LoVo (cell line): ENCODE measurements at regions not wholly inside any gene's neighbourhood (a gene's known extent, or its start where the extent isn't known, plus 50 kb on each side); places are given as distances from the start of the nearest gene placed in this dataset.

ENCODE experiments used
- DNase-seq: peaks from one replicate; pipeline ENCODE4 v3.0.0-alpha.2; 2016; ENCODE audit warnings: low spot score

DNA sequence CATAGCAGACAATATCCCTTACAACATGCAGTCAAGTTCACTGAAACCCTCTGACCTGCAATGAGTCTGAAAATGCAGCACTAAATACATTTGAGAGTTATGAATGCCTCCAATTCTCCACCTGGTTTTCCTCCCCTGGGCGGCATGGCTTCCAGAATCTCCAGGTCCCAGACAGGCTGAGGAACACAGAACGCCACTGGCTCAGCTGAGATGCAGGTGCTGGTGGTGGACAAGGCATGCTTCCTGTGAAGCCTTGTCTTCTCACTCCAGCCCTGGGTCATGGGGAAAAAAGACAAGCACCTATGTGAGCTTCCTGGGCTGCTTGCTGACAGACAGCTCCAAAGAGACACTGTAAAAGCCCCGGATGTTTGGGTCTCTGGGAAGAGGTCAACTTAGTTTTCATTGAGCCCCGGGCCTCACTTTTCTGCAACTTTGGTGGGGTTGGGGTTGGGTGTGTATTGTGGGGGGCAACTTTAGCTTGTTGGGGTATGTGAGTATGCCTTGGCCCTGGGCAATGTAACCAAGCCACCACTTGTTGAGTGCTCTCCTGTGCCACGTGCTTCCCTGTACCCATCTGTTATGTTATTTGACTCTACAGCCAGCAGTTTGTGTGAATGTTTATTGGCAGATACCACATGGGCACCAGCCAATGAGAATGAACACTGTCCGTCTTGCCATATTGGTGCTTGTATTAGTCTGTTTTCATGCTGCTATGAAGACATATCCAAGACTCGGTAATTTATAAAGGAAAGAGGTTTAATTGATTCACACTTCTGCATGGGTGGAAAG, 127.8 kb downstream of the EMX2 start:
- no peak for DNase-seq

DNA sequence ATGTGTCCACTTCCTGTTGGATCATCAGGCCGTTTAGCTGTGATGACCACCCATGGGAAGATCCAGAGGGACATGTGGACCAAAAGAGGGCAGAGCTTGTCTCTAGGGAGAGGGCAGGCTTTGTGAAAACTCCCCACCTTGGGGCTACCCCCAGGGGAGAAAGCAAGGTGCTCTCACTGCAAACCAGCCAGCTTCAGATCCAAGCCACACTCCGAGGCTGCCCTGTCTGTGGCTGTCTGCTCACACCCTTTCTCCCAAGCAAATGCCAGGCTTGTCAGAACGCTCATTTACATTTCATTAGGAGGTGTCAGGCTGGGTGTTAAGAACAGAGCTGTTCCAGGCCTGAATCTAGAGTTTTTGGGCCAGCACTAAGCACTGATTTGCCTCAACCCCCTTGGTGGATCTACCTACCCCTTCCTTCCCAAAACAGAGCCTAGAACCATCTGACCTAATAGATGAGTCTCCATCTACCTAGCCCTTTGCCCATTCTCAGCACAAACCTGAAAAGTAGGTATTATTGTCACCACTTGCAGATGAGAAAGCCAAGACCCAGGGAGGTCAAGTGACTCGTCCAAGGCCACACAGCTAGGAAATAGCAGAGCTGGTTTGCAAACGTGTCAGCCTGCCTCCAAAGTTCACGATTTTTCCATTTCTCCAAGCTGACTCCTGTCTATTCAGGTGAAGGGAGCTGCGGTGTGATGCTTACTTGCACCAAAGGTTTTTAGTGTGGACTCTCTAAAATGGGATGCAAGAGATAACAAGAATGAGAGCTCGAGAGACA, 130.9 kb downstream of the EMX2 start:
- no peak for DNase-seq

GRCh38 chr10:117674201-117674600, 131.7 kb downstream of the EMX2 start:
- no peak for DNase-seq

DNA sequence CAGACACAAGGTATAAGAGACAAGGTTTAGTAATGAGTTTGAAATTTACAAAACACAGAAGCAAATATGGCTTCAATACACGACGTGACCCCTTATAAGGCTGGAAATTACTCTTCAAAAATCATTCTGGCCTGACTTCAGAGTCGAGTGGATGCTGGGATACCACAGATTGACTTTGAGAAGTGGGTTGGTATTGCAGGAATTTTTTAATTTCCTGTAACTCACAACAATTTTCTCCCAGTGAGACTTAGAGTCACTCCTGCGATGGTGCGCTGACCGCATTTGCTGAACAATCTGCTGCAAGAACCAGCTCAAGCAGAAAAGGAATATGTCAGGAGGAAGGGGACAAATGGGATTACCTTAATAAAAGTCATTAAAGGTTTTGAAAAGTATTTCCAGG, 132.1 kb downstream of the EMX2 start:
- DNase-seq = no peak

GRCh38 chr10:117675514-117676055, 133.0 kb downstream of the EMX2 start:
- no peak for DNase-seq

DNA sequence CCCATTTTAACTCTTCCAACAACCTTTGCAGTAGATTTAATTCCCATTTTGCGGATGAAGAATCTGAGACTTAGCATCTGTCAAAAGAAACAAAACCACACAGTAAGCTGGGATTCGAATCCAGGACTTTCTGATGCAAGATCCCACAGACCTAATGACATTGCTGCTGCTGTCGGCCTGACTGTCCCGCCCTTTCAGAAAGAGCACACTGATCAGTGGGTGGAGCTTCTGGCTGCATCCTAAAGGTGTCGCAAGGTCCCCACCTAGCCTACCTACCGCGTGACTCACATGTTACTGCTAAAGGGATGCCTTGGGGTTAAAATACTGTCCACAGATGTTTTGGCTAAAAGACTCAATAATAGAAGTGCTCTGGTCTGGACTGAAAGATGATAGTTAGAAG, 134.7 kb downstream of the EMX2 start:
- peak; percentile 53 for DNase-seq

GRCh38 chr10:117677890-117678500, 135.4 kb downstream of the EMX2 start:
- DNase-seq = no peak

- no peak for DNase-seq
Measured at GRCh38 chr10:117680601-117681000, 138.1 kb downstream of the EMX2 start.

- no peak for DNase-seq
Measured at GRCh38 chr10:117681104-117681503, 138.6 kb downstream of the EMX2 start.

- DNase-seq = no peak
Measured at GRCh38 chr10:117684046-117684610, 141.6 kb downstream of the EMX2 start.

- peak; percentile 53 for DNase-seq
Measured at GRCh38 chr10:117684672-117685211, 142.2 kb downstream of the EMX2 start.

DNA sequence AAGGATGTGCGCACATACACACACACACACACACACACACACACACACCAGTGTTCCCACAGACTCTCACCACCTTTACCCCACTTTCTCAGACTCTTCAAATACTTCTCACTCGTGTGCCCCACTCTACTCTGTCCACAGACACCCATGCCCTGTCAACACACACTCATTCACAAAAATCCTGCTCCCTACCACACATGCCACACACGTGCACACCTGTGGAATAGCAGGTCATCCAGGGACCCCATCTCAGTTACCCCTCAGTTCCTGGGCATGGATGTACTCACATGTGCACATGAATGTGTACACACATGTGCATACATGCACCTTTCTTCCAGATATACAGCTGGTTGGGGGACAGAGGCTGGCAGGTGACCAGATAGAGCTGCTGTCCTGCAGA, 142.9 kb downstream of the EMX2 start:
- DNase-seq = no peak

DNA sequence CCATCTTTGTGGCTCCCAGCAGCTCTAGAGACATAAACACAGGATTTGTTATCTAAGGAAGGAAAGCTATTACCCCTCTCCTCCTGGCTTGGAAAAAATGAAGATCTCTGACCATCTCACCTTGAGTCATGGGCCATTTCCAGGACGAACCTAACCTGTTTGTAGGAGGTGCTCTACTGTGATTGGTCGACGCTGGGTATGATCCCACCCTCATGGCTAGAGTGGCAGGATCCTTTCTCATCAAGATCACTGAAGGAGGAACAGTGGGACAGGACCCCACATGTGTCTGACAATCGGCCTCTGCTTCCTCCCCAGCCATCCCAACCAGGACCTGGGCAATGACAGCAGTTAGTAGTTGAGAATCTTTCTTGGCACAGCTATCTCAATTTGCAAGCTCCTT, 144.1 kb downstream of the EMX2 start:
- no peak for DNase-seq

DNA sequence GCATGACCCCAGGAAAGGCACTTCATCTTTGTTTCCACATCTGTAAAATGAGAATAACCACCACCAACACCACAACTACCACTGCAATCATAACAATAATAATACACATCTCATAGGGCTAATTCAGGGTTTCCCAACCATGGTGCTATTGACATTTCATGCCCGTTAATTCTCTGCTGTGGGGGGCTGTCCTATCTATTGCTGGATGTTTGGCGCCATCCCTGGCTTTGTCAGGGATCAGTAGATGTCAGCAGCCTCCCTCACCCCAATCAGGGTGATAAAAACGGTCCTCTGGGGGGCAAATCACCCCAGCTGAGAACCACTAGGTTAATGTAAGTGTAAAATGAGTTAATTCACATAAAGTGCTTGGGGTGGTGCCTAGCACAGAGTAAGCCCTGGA, 145.8 kb downstream of the EMX2 start:
- no peak for DNase-seq

- DNase-seq = no peak
Measured at GRCh38 chr10:117689566-117689965, 147.0 kb downstream of the EMX2 start.

DNA sequence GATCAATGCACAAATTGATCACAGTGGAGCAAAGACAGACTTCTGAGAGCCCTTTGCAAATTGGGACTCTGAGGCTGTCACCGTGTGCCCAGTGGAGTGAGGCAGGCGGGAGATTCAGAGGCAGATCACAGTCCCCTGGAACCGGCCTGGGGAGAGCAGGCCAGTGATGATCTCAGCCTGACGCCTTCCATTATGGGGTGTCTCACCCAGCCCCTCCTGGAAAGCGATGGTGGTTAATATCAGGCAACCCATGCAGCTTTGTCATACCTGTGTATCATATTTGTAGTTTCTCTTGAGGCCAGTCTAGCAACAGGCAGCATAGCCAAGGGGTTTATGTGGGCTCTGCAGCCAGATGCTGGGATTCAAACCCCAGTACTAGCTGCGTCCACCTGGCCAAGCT, 147.8 kb downstream of the EMX2 start:
- DNase-seq = no peak

- no peak for DNase-seq
Measured at GRCh38 chr10:117694190-117694589, 151.6 kb downstream of the EMX2 start.

DNA sequence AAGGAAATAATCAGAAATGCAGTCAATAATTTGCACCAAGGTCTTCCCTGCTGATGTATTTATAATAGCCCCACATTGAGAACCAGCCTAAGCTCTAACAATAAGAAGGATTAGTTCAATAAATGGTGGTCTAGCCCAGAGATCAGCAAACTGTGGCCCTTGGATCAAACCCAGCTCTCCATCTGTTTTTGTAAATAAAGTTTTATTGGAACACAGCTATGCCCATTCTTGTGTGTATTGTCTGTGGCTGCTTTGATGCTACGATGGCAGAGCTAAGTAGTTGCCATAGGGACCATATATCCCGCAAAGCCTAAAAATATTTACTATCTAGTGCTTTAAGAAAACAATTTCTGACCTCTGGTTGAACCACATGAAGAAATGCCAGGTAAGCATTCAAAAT, 154.9 kb downstream of the EMX2 start:
- no peak for DNase-seq

- no peak for DNase-seq
Measured at GRCh38 chr10:117698809-117699208, 156.3 kb downstream of the EMX2 start.

- DNase-seq = no peak
Measured at GRCh38 chr10:117699436-117700075, 157.0 kb downstream of the EMX2 start.

DNA sequence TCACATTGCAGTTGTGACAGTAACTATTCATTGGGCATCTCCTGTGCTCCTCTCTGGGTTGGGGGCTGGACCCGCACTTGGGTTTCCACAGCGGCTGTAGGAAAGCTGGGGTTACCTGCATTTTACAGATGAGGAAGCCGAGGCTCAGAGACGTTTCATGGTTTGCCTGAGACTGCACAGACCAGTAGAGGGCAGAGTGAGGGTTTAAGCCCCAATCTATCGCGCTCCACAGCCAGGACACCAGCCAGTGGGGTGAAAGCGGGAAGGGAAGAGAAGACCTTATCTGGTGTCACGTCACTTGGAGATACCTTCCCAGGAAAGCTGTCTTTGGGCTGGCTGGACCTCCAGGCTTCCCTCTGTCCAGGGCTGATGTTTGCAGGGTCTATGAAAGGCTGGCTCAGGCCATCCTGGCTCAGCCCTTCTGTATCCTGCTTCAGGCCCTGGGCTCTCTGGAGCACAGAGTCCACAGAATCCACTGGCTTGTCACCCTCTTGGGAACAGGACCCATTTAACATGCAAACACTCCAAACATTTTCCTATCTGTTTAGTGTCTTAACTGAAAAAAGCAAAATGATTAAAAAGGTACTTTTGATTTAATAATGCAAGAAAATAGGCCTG, 167.7 kb downstream of the EMX2 start:
- DNase-seq = no peak
